Nephron (organoid): ENCODE measurements at regions not wholly inside any gene's neighbourhood (a gene's known extent, or its start where the extent isn't known, plus 50 kb on each side); places are given as distances from the start of the nearest gene placed in this dataset.

Source experiments
- H3K27ac Mint-ChIP-seq, 3 experiments: 2 replicates each; pipeline ENCODE4 v1.8.0; 2020; ENCODE audit warnings: mixed read lengths in 3 of 3, mild to moderate bottlenecking in 2 of 3, moderate library complexity in 1 of 3
- H3K27me3 Mint-ChIP-seq: 2 replicates; pipeline ENCODE4 v1.8.0; 2021; ENCODE audit warnings: low read depth, mild to moderate bottlenecking, moderate library complexity, mixed read lengths
- H3K36me3 Mint-ChIP-seq: 2 replicates; pipeline ENCODE4 v1.8.0; 2020; ENCODE audit warnings: low read depth, mixed read lengths
- H3K4me1 Mint-ChIP-seq: 2 replicates; pipeline ENCODE4 v1.8.0; 2020; ENCODE audit warnings: mixed read lengths
- H3K4me3 Mint-ChIP-seq, 3 experiments: 2 replicates each; pipeline ENCODE4 v1.8.0; 2020; ENCODE audit warnings: mild to moderate bottlenecking in 3 of 3, mixed read lengths in 3 of 3, moderate library complexity in 2 of 3
- H3K9me3 Mint-ChIP-seq: 2 replicates; pipeline ENCODE4 v1.8.0; 2020; ENCODE audit warnings: mixed read lengths
- CTCF ChIP-seq, 3 experiments: fragments of 200-600 bp; sonication (generic); IDR thresholded peaks; one replicate each; pipeline ENCODE4 v1.5.0; 2021; ENCODE audit warnings: antibody characterized with exemption in 3 of 3; ENCODE audit not compliant: unreplicated experiment in 3 of 3

GRCh38 chr5:3509290-3509689, 86.3 kb upstream of the IRX1 start:
- Mint-ChIP-seq H3K27ac (no peak overlapping the region), H3K9me3 (peaks cover 12% of the 10 kb centered on the region), H3K4me3 (no peak overlapping the region), H3K4me1 (peaks cover 22% of the 10 kb centered on the region), H3K27me3 (peaks cover 6% of the 10 kb centered on the region), H3K36me3 (peaks cover 4% of the 10 kb centered on the region)
- TF ChIP-seq CTCF (IDR thresholded peaks at IDR 0.05; ENCODE audit: unreplicated experiment in 3 of 3), result no peak

- Mint-ChIP-seq H3K27me3 (peaks cover 10% of the 10 kb centered on the region), H3K9me3 (peaks cover 12% of the 10 kb centered on the region), H3K27ac (no peak overlapping the region), H3K36me3 (peaks cover 4% of the 10 kb centered on the region), H3K4me1 (peaks cover 22% of the 10 kb centered on the region), H3K4me3 (no peak overlapping the region)
- no peak for TF ChIP-seq CTCF (IDR thresholded peaks at IDR 0.05; ENCODE audit: unreplicated experiment in 3 of 3)
Observed at GRCh38 chr5:3508395-3508794, 87.2 kb upstream of the IRX1 start.

- Mint-ChIP-seq H3K9me3 (peaks cover 10% of the 10 kb centered on the region), H3K4me1 (peaks cover 13% of the 10 kb centered on the region), H3K27me3 (peaks cover 4% of the 10 kb centered on the region), H3K4me3 (no peak overlapping the region), H3K27ac (peak overlapping the region in 1 of 3 experiments; percentile 17), H3K36me3 (no peaks in the 10 kb centered on the region)
- no peak for TF ChIP-seq CTCF (IDR thresholded peaks at IDR 0.05; ENCODE audit: unreplicated experiment in 3 of 3)
Observed at GRCh38 chr5:3490957-3491507, 104.6 kb upstream of the IRX1 start.

- Mint-ChIP-seq H3K4me1 (peaks cover 13% of the 10 kb centered on the region), H3K4me3 (no peak overlapping the region), H3K36me3 (no peaks in the 10 kb centered on the region), H3K27me3 (peaks cover 11% of the 10 kb centered on the region), H3K27ac (peak overlapping the region in 1 of 3 experiments; percentile 39), H3K9me3 (no peaks in the 10 kb centered on the region)
- TF ChIP-seq CTCF (IDR thresholded peaks at IDR 0.05; ENCODE audit: unreplicated experiment in 3 of 3), result no peak
Observed at GRCh38 chr5:3489239-3489843, 106.3 kb upstream of the IRX1 start.

GRCh38 chr5:3484836-3485235, 110.8 kb upstream of the IRX1 start:
- H3K27ac Mint-ChIP-seq, result no peak overlapping the region
- no peak for TF ChIP-seq CTCF (IDR thresholded peaks at IDR 0.05; ENCODE audit: unreplicated experiment in 3 of 3)
- peaks cover 11% of the 10 kb centered on the region for H3K27me3 Mint-ChIP-seq
- H3K4me3 Mint-ChIP-seq, result no peak overlapping the region
- H3K4me1 Mint-ChIP-seq, result peaks cover 5% of the 10 kb centered on the region
- H3K9me3 Mint-ChIP-seq, result no peaks in the 10 kb centered on the region
- no peaks in the 10 kb centered on the region for H3K36me3 Mint-ChIP-seq

- Mint-ChIP-seq H3K4me3 (no peak overlapping the region), H3K36me3 (no peaks in the 10 kb centered on the region), H3K27ac (no peak overlapping the region), H3K27me3 (peaks cover 10% of the 10 kb centered on the region), H3K9me3 (no peaks in the 10 kb centered on the region), H3K4me1 (no peaks in the 10 kb centered on the region)
- no peak for TF ChIP-seq CTCF (IDR thresholded peaks at IDR 0.05; ENCODE audit: unreplicated experiment in 3 of 3)
Observed at GRCh38 chr5:3481175-3481574, 114.5 kb upstream of the IRX1 start.
